ENCODE measurements at regions not wholly inside any gene's neighbourhood (a gene's known extent, or its start where the extent isn't known, plus 50 kb on each side); places are given as distances from the start of the nearest gene placed in this dataset.

DNA sequence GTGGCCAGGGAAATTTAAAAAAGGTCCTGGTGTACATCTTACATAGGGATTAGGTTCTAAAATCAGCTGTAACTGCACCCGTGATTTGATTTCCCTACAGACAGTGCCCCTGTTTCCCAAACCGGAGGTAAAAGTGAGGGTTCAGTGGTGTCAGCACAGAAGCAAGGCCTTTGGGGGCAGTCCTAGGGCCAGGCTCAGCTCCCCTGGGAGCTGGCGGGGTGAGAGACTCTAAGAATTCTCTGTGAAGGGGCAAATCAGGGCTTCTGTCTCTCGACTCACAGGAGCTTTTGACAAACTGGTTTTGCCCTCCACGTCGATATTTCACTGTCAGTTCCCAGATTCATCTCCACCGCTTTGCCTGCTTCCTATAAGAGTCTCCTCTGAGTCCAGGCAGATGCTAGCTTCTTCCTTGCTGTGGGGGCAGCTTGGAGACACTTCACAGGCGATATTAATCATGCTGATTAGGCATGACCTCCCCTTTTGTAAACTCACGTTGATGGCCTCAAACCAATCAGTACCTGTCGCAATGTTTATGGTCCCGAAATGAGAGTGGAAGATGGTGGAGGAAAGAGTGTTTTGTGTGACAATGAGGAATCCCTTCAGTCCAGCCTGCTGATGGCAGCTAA, 234.2 kb upstream of the TOX3 start:
- Histone ChIP-seq H3K9me3 (no peaks in the 10 kb centered on the region), H3K36me3 (no peaks in the 10 kb centered on the region), H3K27ac (no peak overlapping the region), H3K4me1 (peaks cover 0 to 2% (median 0%) of the 10 kb centered on the region in 4 donors), H3K27me3 (no peaks in the 10 kb centered on the region), H3K4me3 (no peak overlapping the region)
- no peak for DNase-seq
- in situ Hi-C loops (cut with MboI; ENCODE audit: low pct_ligation_motif_present in 1 of 4, low pct_unique_long_range_greater_than_20kb in 1 of 4, low sequenced_read_pairs in 3 of 4) = no loop called here
- WGBS, 2 donors (ENCODE audit: low coverage in 1 of 2) = 76 to 83% methylated on average over 10 to 11 of the region's 11 CpGs
- TF ChIP-seq POLR2A (IDR thresholded peaks at IDR 0.05) (no peak), POLR2AphosphoS5 (IDR thresholded peaks at IDR 0.05) (no peak), EP300 (IDR thresholded peaks at IDR 0.05; ENCODE audit: low read depth) (no peak)
- TF ChIP-seq, protein P1, sequence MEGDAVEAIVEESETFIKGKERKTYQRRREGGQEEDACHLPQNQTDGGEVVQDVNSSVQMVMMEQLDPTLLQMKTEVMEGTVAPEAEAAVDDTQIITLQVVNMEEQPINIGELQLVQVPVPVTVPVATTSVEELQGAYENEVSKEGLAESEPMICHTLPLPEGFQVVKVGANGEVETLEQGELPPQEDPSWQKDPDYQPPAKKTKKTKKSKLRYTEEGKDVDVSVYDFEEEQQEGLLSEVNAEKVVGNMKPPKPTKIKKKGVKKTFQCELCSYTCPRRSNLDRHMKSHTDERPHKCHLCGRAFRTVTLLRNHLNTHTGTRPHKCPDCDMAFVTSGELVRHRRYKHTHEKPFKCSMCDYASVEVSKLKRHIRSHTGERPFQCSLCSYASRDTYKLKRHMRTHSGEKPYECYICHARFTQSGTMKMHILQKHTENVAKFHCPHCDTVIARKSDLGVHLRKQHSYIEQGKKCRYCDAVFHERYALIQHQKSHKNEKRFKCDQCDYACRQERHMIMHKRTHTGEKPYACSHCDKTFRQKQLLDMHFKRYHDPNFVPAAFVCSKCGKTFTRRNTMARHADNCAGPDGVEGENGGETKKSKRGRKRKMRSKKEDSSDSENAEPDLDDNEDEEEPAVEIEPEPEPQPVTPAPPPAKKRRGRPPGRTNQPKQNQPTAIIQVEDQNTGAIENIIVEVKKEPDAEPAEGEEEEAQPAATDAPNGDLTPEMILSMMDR (IDR thresholded peaks at IDR 0.05) = no peak
- intact Hi-C loops (cut with DNase I; ENCODE audit: low total_unique reads) = no loop called here

DNA sequence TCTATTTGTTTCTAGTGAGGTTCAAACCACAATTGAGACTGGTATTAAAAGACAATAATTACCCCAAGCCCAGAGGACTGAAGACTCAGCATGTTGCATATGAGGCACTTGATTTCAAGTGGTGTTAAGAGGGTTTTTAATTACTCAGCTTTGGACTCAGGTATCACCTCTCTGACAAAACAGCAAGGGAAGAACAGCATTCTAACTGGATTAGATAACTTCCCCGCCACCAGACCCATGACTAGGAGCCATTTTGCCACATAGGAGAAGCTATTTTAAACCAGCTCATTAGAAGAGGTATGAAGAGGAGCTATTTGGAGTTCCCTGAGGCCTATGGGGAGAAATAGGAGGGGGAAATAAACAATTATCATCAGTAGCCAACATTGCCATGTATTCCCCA, 226.1 kb upstream of the TOX3 start:
- Histone ChIP-seq H3K27ac (no peak overlapping the region), H3K9me3 (no peaks in the 10 kb centered on the region), H3K4me3 (no peak overlapping the region), H3K4me1 (no peaks in the 10 kb centered on the region), H3K36me3 (no peaks in the 10 kb centered on the region), H3K27me3 (no peaks in the 10 kb centered on the region)
- intact Hi-C loops (cut with DNase I; ENCODE audit: low total_unique reads) (no loop called here), in situ Hi-C loops (cut with MboI; ENCODE audit: low pct_ligation_motif_present in 1 of 4, low pct_unique_long_range_greater_than_20kb in 1 of 4, low sequenced_read_pairs in 3 of 4) (no loop called here)
- 88 to 100% methylated on average over 1 of the region's 1 CpG for WGBS, 2 donors (ENCODE audit: low coverage in 1 of 2)
- TF ChIP-seq EP300 (IDR thresholded peaks at IDR 0.05; ENCODE audit: low read depth) (no peak), POLR2A (IDR thresholded peaks at IDR 0.05) (no peak), POLR2AphosphoS5 (IDR thresholded peaks at IDR 0.05) (no peak)
- TF ChIP-seq, protein P1 (IDR thresholded peaks at IDR 0.05) = no peak
- DNase-seq = no peak

DNA sequence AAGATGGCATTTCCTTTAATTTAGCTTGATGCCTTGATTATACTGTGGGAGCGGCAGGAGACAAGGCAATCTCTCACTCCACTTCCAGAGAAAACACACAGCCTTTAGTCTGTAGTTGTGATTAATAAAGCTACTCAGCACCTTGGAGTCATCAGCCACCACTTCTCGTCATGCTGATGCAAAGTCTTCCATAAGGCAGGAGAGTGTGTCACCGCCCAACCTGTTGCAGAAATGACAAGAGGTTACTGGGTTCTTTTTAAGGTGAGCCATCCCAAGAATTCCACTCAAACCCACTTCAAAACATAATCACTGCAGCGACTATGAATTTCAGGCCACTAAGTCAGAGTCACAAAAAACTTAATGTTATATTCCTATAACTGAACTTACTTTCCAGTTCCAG, 223.9 kb upstream of the TOX3 start:
- no peak overlapping the region for H3K4me3 ChIP-seq
- WGBS, 2 donors (ENCODE audit: low coverage in 1 of 2) = 92 to 100% methylated on average over 2 to 4 of the region's 4 CpGs
- H3K27ac ChIP-seq = no peak overlapping the region
- no peaks in the 10 kb centered on the region for H3K36me3 ChIP-seq
- TF ChIP-seq POLR2AphosphoS5 (IDR thresholded peaks at IDR 0.05) (no peak), POLR2A (IDR thresholded peaks at IDR 0.05) (no peak), EP300 (IDR thresholded peaks at IDR 0.05; ENCODE audit: low read depth) (no peak)
- TF ChIP-seq, protein P1 (IDR thresholded peaks at IDR 0.05) = no peak
- H3K4me1 ChIP-seq = no peaks in the 10 kb centered on the region
- in situ Hi-C loops (cut with MboI; ENCODE audit: low pct_ligation_motif_present in 1 of 4, low pct_unique_long_range_greater_than_20kb in 1 of 4, low sequenced_read_pairs in 3 of 4) (no loop called here), intact Hi-C loops (cut with DNase I; ENCODE audit: low total_unique reads) (no loop called here)
- no peak for DNase-seq
- H3K27me3 ChIP-seq = no peaks in the 10 kb centered on the region
- no peaks in the 10 kb centered on the region for H3K9me3 ChIP-seq

DNA sequence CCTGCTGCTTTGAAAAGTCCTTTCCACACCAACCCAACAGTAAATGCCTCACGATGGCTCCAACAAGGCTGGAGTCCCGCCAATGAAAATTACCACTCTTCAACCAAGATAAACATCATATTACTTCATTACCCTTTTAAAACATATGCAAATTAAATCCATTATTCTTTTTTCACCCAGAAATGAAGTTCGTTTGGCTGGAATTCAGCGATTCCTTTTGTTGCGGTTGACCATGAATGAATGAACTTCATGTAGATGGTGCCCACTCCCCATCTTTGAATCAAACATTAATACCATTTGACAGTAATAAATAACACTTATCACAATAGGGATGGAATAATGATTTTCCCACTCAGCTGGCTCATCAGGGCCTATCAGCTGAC, 211.5 kb upstream of the TOX3 start:
- 94 to 100% methylated on average over 5 of the region's 5 CpGs for WGBS, 2 donors (ENCODE audit: low coverage in 1 of 2)

More for the DNA sequence above, 211.5 kb upstream of the TOX3 start:
- Histone ChIP-seq H3K27me3 (no peaks in the 10 kb centered on the region), H3K27ac (no peak overlapping the region), H3K4me3 (no peak overlapping the region), H3K9me3 (no peaks in the 10 kb centered on the region), H3K4me1 (peaks cover 0 to 15% (median 6%) of the 10 kb centered on the region in 4 donors), H3K36me3 (no peaks in the 10 kb centered on the region)
- intact Hi-C loops (cut with DNase I; ENCODE audit: low total_unique reads) = no loop called here
- in situ Hi-C loops (cut with MboI; ENCODE audit: low pct_ligation_motif_present in 1 of 4, low pct_unique_long_range_greater_than_20kb in 1 of 4, low sequenced_read_pairs in 3 of 4) = no loop called here
- TF ChIP-seq EP300 (IDR thresholded peaks at IDR 0.05; ENCODE audit: low read depth) (no peak), POLR2AphosphoS5 (IDR thresholded peaks at IDR 0.05) (no peak), POLR2A (IDR thresholded peaks at IDR 0.05) (no peak)
- TF ChIP-seq, protein P1 (IDR thresholded peaks at IDR 0.05) = no peak
- DNase-seq = no peak

Data from transverse colon (tissue), 4 donors.